B cell (primary cell): ENCODE measurements at regions not wholly inside any gene's neighbourhood (a gene's known extent, or its start where the extent isn't known, plus 50 kb on each side); places are given as distances from the start of the nearest gene placed in this dataset.

ENCODE experiments used
- ATAC-seq: fragments of 200-7000 bp; cut with Tn5 transposase; one replicate; pipeline ENCODE4 v1.10.0; 2021; ENCODE audit warnings: low read depth, mild to moderate bottlenecking, moderate number of reproducible peaks, moderate library complexity
- CTCF ChIA-PET: fragments of 350-600 bp; sonication (Branson Sonifier 250); formaldehyde crosslinking; loops from one replicate; lab custom pipeline; 2021; ENCODE audit warnings: antibody characterized with exemption, inconsistent platforms; lab: Charles Lee
- POLR2A ChIA-PET: fragments of 350-600 bp; sonication (Branson Sonifier 250); formaldehyde crosslinking; loops from one replicate; lab custom pipeline; 2021; ENCODE audit warnings: antibody characterized with exemption; lab: Charles Lee
- DNase-seq: peaks from one replicate; pipeline ENCODE4 v3.0.0; 2013
- H2AFZ ChIP-seq: 2 replicates; pipeline ENCODE4 v1.6.1; 2012; ENCODE audit warnings: mild to moderate bottlenecking, low read depth, low read length; ENCODE audit not compliant: insufficient read depth, poor library complexity, severe bottlenecking
- H3K27ac ChIP-seq, 2 donors: 1 replicate in 1 of 2; 2 replicates in 1 of 2; pipeline ENCODE4 v1.5.1; 2012 to 2013; ENCODE audit warnings: low read length in 2 of 2, mild to moderate bottlenecking in 2 of 2, moderate library complexity in 1 of 2
- H3K27me3 ChIP-seq, 4 experiments: fragments of 200-600 bp in 1 of 4; sonication (generic) in 1 of 4; replicated peaks in 1 of 4; 1 replicate in 2 of 4; 2 replicates in 2 of 4; pipeline versions ENCODE4 v1.6.1 to v1.7.0; 2013 to 2016; ENCODE audit warnings: low read length in 3 of 4, mild to moderate bottlenecking in 2 of 4, mixed read lengths in 1 of 4, moderate library complexity in 1 of 4; ENCODE audit not compliant: insufficient read depth in 4 of 4, control insufficient read depth in 3 of 4; ENCODE audit errors: control extremely low read depth in 1 of 4
- H3K36me3 ChIP-seq, 2 experiments: replicated peaks in 1 of 2; 1 replicate in 1 of 2; 2 replicates in 1 of 2; pipeline versions ENCODE4 v1.6.1 to v1.7.1; 2013; ENCODE audit warnings: low read length in 1 of 2; ENCODE audit not compliant: insufficient read depth in 2 of 2, control insufficient read depth in 1 of 2; ENCODE audit errors: control extremely low read depth in 1 of 2, extremely low read depth in 1 of 2
- H3K4me1 ChIP-seq, 2 donors: fragments of 200-600 bp in 1 of 2; sonication (generic) in 1 of 2; 1 replicate in 1 of 2; 2 replicates in 1 of 2; pipeline versions ENCODE4 v1.5.1 to v1.6.1; 2013 to 2017; ENCODE audit warnings: low read length in 2 of 2; ENCODE audit not compliant: control insufficient read depth in 2 of 2, insufficient read depth in 2 of 2
- H3K4me2 ChIP-seq: replicated peaks from 2 replicates; pipeline ENCODE3; 2012; ENCODE audit warnings: mild to moderate bottlenecking, low read depth, low read length; ENCODE audit not compliant: poor library complexity, severe bottlenecking
- H3K4me3 ChIP-seq, 5 experiments: fragments of 200-600 bp in 1 of 5; sonication (generic) in 1 of 5; 1 replicate in 3 of 5; 2 replicates in 2 of 5; pipeline versions ENCODE4 v1.5.1 to v1.7.0; 2011 to 2016; ENCODE audit warnings: low read length in 4 of 5, mild to moderate bottlenecking in 4 of 5, low read depth in 2 of 5, control low read depth in 1 of 5, moderate library complexity in 1 of 5; ENCODE audit not compliant: insufficient read depth in 1 of 5; ENCODE audit errors: control extremely low read depth in 1 of 5, extremely low read depth in 1 of 5
- H3K79me2 ChIP-seq: fragments of 200-600 bp; sonication (generic); one replicate; pipeline ENCODE4 v1.6.0; 2016; ENCODE audit warnings: low read length; ENCODE audit not compliant: control insufficient read depth, insufficient read depth
- H3K9ac ChIP-seq: fragments of 200-600 bp; sonication (generic); 2 replicates; pipeline ENCODE4 v1.6.1; 2017; ENCODE audit warnings: mild to moderate bottlenecking, low read length, moderate library complexity
- H3K9me3 ChIP-seq, 3 donors: one replicate each; pipeline versions ENCODE4 v1.6.1 to v1.7.1; 2013; ENCODE audit warnings: low read length in 2 of 3; ENCODE audit not compliant: control insufficient read depth in 2 of 3, insufficient read depth in 1 of 3; ENCODE audit errors: control extremely low read depth in 1 of 3
- H4K20me1 ChIP-seq: 2 replicates; pipeline ENCODE4 v1.6.0; 2012; ENCODE audit warnings: mild to moderate bottlenecking, low read length; ENCODE audit not compliant: insufficient read depth, control insufficient read depth, poor library complexity, severe bottlenecking
- H3K27ac Mint-ChIP-seq: one replicate; pipeline ENCODE4 v1.8.0; 2021; ENCODE audit warnings: mixed read lengths
- H3K27me3 Mint-ChIP-seq: one replicate; pipeline ENCODE4 v1.8.0; 2021; ENCODE audit warnings: mixed read lengths
- H3K4me1 Mint-ChIP-seq: one replicate; pipeline ENCODE4 v1.8.0; 2021; ENCODE audit warnings: mixed read lengths
- H3K4me3 Mint-ChIP-seq: one replicate; pipeline ENCODE4 v1.8.0; 2021; ENCODE audit warnings: mixed read lengths
- H3K9me3 Mint-ChIP-seq: one replicate; pipeline ENCODE4 v1.8.0; 2022; ENCODE audit warnings: mixed read lengths; ENCODE audit not compliant: insufficient read depth
- CTCF ChIP-seq: fragments of 200-600 bp; IDR thresholded peaks from one replicate; pipeline ENCODE4 v1.8.0; 2022; ENCODE audit warnings: antibody characterized with exemption, mild to moderate bottlenecking
- EZH2 ChIP-seq: IDR thresholded peaks from 2 replicates; pipeline ENCODE4 v1.6.1; 2012; ENCODE audit warnings: borderline replicate concordance, low read depth, mild to moderate bottlenecking, moderate library complexity, low read length; ENCODE audit not compliant: insufficient read depth, poor library complexity, severe bottlenecking
- WGBS: methylation state at CpG from one replicate; pipeline ENCODE4 v1.1.5; 2013; ENCODE audit warnings: missing lambda C conversion rate; ENCODE audit not compliant: insufficient coverage; 5-methylcytosine and 5-hydroxymethylcytosine counted together
- intact Hi-C: fragments of 100-400 bp; cut with micrococcal nuclease; formaldehyde crosslinking; loops from one replicate; pipeline ENCODE4 v1.10.0; 2022

GRCh38 chr19:30718014-30718413 lies 345.8 kb downstream of the ZNF536 start:
- POLR2A ChIA-PET, result no interaction called here
- Histone ChIP-seq H3K4me3 (no peak overlapping the region), H3K79me2 (no peaks in the 10 kb centered on the region), H3K36me3 (no peaks in the 10 kb centered on the region), H3K27me3 (peaks cover 0 to 4% (median 0%) of the 10 kb centered on the region in 4 experiments), H3K4me2 (no peak overlapping the region), H3K4me1 (peaks cover 4 to 6% of the 10 kb centered on the region in 2 donors), H4K20me1 (no peaks in the 10 kb centered on the region), H3K9ac (no peak overlapping the region), H3K9me3 (peaks cover 0 to 5% (median 0%) of the 10 kb centered on the region in 3 donors), H3K27ac (no peak overlapping the region), H2AFZ (no peak overlapping the region)
- peaks cover 11% of the 10 kb centered on the region for H3K4me1 Mint-ChIP-seq
- no peaks in the 10 kb centered on the region for H3K9me3 Mint-ChIP-seq
- TF ChIP-seq CTCF (no peak), EZH2 (no peak)
- H3K4me3 Mint-ChIP-seq, result no peak overlapping the region
- ATAC-seq (no peak), DNase-seq (no peak)
- WGBS, result no CpG with 5 or more reads among the region's 2 CpGs
- no peak overlapping the region for H3K27ac Mint-ChIP-seq
- CTCF ChIA-PET, result no interaction called here
- no peaks in the 10 kb centered on the region for H3K27me3 Mint-ChIP-seq
- intact Hi-C loops, result no loop called here

- Mint-ChIP-seq H3K4me3 (no peak overlapping the region), H3K27ac (no peak overlapping the region), H3K9me3 (no peaks in the 10 kb centered on the region), H3K27me3 (no peaks in the 10 kb centered on the region), H3K4me1 (peaks cover 11% of the 10 kb centered on the region)
- peaks cover 4 to 6% of the 10 kb centered on the region in 2 donors for H3K4me1 ChIP-seq
- peaks cover 0 to 5% (median 0%) of the 10 kb centered on the region in 3 donors for H3K9me3 ChIP-seq
- ATAC-seq, result no peak
- no peak overlapping the region for H2AFZ ChIP-seq
- ChIA-PET CTCF (no interaction called here), POLR2A (no interaction called here)
- H3K9ac ChIP-seq, result no peak overlapping the region
- no peaks in the 10 kb centered on the region for H4K20me1 ChIP-seq
- TF ChIP-seq EZH2 (no peak), CTCF (no peak)
- no peak for DNase-seq
- intact Hi-C loops, result no loop called here
- H3K36me3 ChIP-seq, result no peaks in the 10 kb centered on the region
- H3K27ac ChIP-seq, result no peak overlapping the region
- H3K4me3 ChIP-seq, result no peak overlapping the region
- WGBS, result 87% methylated on average over 3 of the region's 5 CpGs
- peaks cover 0 to 4% (median 0%) of the 10 kb centered on the region in 4 experiments for H3K27me3 ChIP-seq
- no peaks in the 10 kb centered on the region for H3K79me2 ChIP-seq
- H3K4me2 ChIP-seq, result no peak overlapping the region
Observed at GRCh38 chr19:30717381-30717780, 345.2 kb downstream of the ZNF536 start.
